ENCODE measurements at regions not wholly inside any gene's neighbourhood (a gene's known extent, or its start where the extent isn't known, plus 50 kb on each side); places are given as distances from the start of the nearest gene placed in this dataset.

GRCh38 chr14:46490238-46490685 lies 161.3 kb downstream of the RPL10L start:
- in situ Hi-C loops (cut with MboI) = no loop called here
- H3K4me3 ChIP-seq = no peak overlapping the region
- H4K20me1 ChIP-seq (ENCODE audit: insufficient read depth) = no peaks in the 10 kb centered on the region

GRCh38 chr14:46488374-46488773 lies 163.2 kb downstream of the RPL10L start:
- in situ Hi-C loops (cut with MboI) = no loop called here
- Histone ChIP-seq H3K4me2 (ENCODE audit: unreplicated experiment) (no peak overlapping the region), H3K36me3 (ENCODE audit: low read depth) (no peaks in the 10 kb centered on the region), H3K4me3 (no peak overlapping the region), H3K79me2 (ENCODE audit: insufficient read depth) (no peaks in the 10 kb centered on the region), H3K4me1 (ENCODE audit: insufficient read depth) (no peaks in the 10 kb centered on the region), H3K27ac (no peak overlapping the region), H3K27me3 (replicated peaks; ENCODE audit: insufficient read depth) (no peaks in the 10 kb centered on the region), H3K9me2 (ENCODE audit: insufficient read depth) (no peaks in the 10 kb centered on the region), H3F3A (ENCODE audit: insufficient read depth) (no peaks in the 10 kb centered on the region), H3K9ac (no peak overlapping the region), H4K20me1 (ENCODE audit: insufficient read depth) (no peaks in the 10 kb centered on the region), H2AFZ (no peak overlapping the region), H3K9me3 (ENCODE audit: low read depth) (peaks cover 3% of the 10 kb centered on the region)
- DNase-seq = no peak
- 15 to 21% methylated on average over 5 of the region's 5 CpGs for WGBS, 2 experiments (ENCODE audit: low coverage in 1 of 2, low lambda C conversion rate in 2 of 2, missing lambda C conversion rate in 2 of 2)
- TF ChIP-seq EZH2 (IDR thresholded peaks at IDR 0.05; ENCODE audit: insufficient read depth, poor library complexity, severe bottlenecking) (no peak), EZH2phosphoT487 (IDR thresholded peaks at IDR 0.05; ENCODE audit: insufficient read depth, low read depth) (no peak)

More at GRCh38 chr14:46490238-46490685, 161.3 kb downstream of the RPL10L start:
- H3K9me3 ChIP-seq (ENCODE audit: low read depth) = peaks cover 3% of the 10 kb centered on the region
- WGBS, 2 experiments (ENCODE audit: low coverage in 1 of 2, low lambda C conversion rate in 2 of 2, missing lambda C conversion rate in 2 of 2) = 10% methylated on average over 1 of the region's 1 CpG
- H3K9me2 ChIP-seq (ENCODE audit: insufficient read depth) = no peaks in the 10 kb centered on the region
- H3K27me3 ChIP-seq (replicated peaks; ENCODE audit: insufficient read depth) = no peaks in the 10 kb centered on the region
- no peak for DNase-seq
- H3K27ac ChIP-seq = no peak overlapping the region
- H3K4me2 ChIP-seq (ENCODE audit: unreplicated experiment) = no peak overlapping the region
- H3K9ac ChIP-seq = no peak overlapping the region
- H3F3A ChIP-seq (ENCODE audit: insufficient read depth) = no peaks in the 10 kb centered on the region
- no peak overlapping the region for H2AFZ ChIP-seq
- TF ChIP-seq EZH2phosphoT487 (IDR thresholded peaks at IDR 0.05; ENCODE audit: insufficient read depth, low read depth) (no peak), EZH2 (IDR thresholded peaks at IDR 0.05; ENCODE audit: insufficient read depth, poor library complexity, severe bottlenecking) (no peak)
- no peaks in the 10 kb centered on the region for H3K4me1 ChIP-seq (ENCODE audit: insufficient read depth)
- no peaks in the 10 kb centered on the region for H3K36me3 ChIP-seq (ENCODE audit: low read depth)
- H3K79me2 ChIP-seq (ENCODE audit: insufficient read depth) = no peaks in the 10 kb centered on the region

GRCh38 chr14:46487582-46488350 lies 163.8 kb downstream of the RPL10L start:
- Histone ChIP-seq H3K4me1 (ENCODE audit: insufficient read depth) (no peaks in the 10 kb centered on the region), H4K20me1 (ENCODE audit: insufficient read depth) (no peaks in the 10 kb centered on the region), H3K9ac (no peak overlapping the region), H2AFZ (no peak overlapping the region), H3K36me3 (ENCODE audit: low read depth) (no peaks in the 10 kb centered on the region), H3K27ac (no peak overlapping the region), H3K27me3 (replicated peaks; ENCODE audit: insufficient read depth) (no peaks in the 10 kb centered on the region), H3K79me2 (ENCODE audit: insufficient read depth) (no peaks in the 10 kb centered on the region), H3K4me3 (no peak overlapping the region), H3K9me3 (ENCODE audit: low read depth) (peaks cover 3% of the 10 kb centered on the region), H3F3A (ENCODE audit: insufficient read depth) (no peaks in the 10 kb centered on the region), H3K4me2 (ENCODE audit: unreplicated experiment) (no peak overlapping the region), H3K9me2 (ENCODE audit: insufficient read depth) (no peaks in the 10 kb centered on the region)
- DNase-seq = no peak
- in situ Hi-C loops (cut with MboI) = no loop called here
- whole genome bisulfite sequencing, 2 experiments (ENCODE audit: low coverage in 1 of 2, low lambda C conversion rate in 2 of 2, missing lambda C conversion rate in 2 of 2) = 30 to 38% methylated on average over 10 of the region's 10 CpGs
- no peak for TF ChIP-seq EZH2 (IDR thresholded peaks at IDR 0.05; ENCODE audit: insufficient read depth, poor library complexity, severe bottlenecking)
- TF ChIP-seq EZH2phosphoT487 (IDR thresholded peaks at IDR 0.05; ENCODE audit: insufficient read depth, low read depth) = no peak

GRCh38 chr14:46482200-46482599 lies 169.4 kb downstream of the RPL10L start:
- H3K9ac ChIP-seq = no peak overlapping the region
- no peaks in the 10 kb centered on the region for H3K4me1 ChIP-seq (ENCODE audit: insufficient read depth)
- no peaks in the 10 kb centered on the region for H3K36me3 ChIP-seq (ENCODE audit: low read depth)
- H3K27ac ChIP-seq = no peak overlapping the region
- TF ChIP-seq EZH2 (IDR thresholded peaks at IDR 0.05; ENCODE audit: insufficient read depth, poor library complexity, severe bottlenecking) (no peak), EZH2phosphoT487 (IDR thresholded peaks at IDR 0.05; ENCODE audit: insufficient read depth, low read depth) (no peak)
- no peaks in the 10 kb centered on the region for H3K9me3 ChIP-seq (ENCODE audit: low read depth)
- H3K27me3 ChIP-seq (replicated peaks; ENCODE audit: insufficient read depth) = no peaks in the 10 kb centered on the region
- H2AFZ ChIP-seq = no peak overlapping the region
- no peak for DNase-seq
- no peaks in the 10 kb centered on the region for H3K79me2 ChIP-seq (ENCODE audit: insufficient read depth)
- no peak overlapping the region for H3K4me2 ChIP-seq (ENCODE audit: unreplicated experiment)
- no peak overlapping the region for H3K4me3 ChIP-seq
- H3F3A ChIP-seq (ENCODE audit: insufficient read depth) = no peaks in the 10 kb centered on the region
- H4K20me1 ChIP-seq (ENCODE audit: insufficient read depth) = no peaks in the 10 kb centered on the region
- in situ Hi-C loops (cut with MboI) = no loop called here
- no peaks in the 10 kb centered on the region for H3K9me2 ChIP-seq (ENCODE audit: insufficient read depth)
